Nephron (organoid): ENCODE measurements at regions not wholly inside any gene's neighbourhood (a gene's known extent, or its start where the extent isn't known, plus 50 kb on each side); places are given as distances from the start of the nearest gene placed in this dataset.

ENCODE experiments used
- H3K27ac Mint-ChIP-seq, 3 experiments: 2 replicates each; pipeline ENCODE4 v1.8.0; 2020; ENCODE audit warnings: mixed read lengths in 3 of 3, mild to moderate bottlenecking in 2 of 3, moderate library complexity in 1 of 3
- H3K27me3 Mint-ChIP-seq: 2 replicates; pipeline ENCODE4 v1.8.0; 2021; ENCODE audit warnings: low read depth, mild to moderate bottlenecking, moderate library complexity, mixed read lengths
- H3K36me3 Mint-ChIP-seq: 2 replicates; pipeline ENCODE4 v1.8.0; 2020; ENCODE audit warnings: low read depth, mixed read lengths
- H3K4me1 Mint-ChIP-seq: 2 replicates; pipeline ENCODE4 v1.8.0; 2020; ENCODE audit warnings: mixed read lengths
- H3K4me3 Mint-ChIP-seq, 3 experiments: 2 replicates each; pipeline ENCODE4 v1.8.0; 2020; ENCODE audit warnings: mild to moderate bottlenecking in 3 of 3, mixed read lengths in 3 of 3, moderate library complexity in 2 of 3
- H3K9me3 Mint-ChIP-seq: 2 replicates; pipeline ENCODE4 v1.8.0; 2020; ENCODE audit warnings: mixed read lengths
- TF ChIP-seq, protein P1 (sequence below), 3 experiments: fragments of 200-600 bp; sonication (generic); IDR thresholded peaks; one replicate each; pipeline ENCODE4 v1.5.0; 2021; ENCODE audit warnings: antibody characterized with exemption in 3 of 3; ENCODE audit not compliant: unreplicated experiment in 3 of 3

DNA sequence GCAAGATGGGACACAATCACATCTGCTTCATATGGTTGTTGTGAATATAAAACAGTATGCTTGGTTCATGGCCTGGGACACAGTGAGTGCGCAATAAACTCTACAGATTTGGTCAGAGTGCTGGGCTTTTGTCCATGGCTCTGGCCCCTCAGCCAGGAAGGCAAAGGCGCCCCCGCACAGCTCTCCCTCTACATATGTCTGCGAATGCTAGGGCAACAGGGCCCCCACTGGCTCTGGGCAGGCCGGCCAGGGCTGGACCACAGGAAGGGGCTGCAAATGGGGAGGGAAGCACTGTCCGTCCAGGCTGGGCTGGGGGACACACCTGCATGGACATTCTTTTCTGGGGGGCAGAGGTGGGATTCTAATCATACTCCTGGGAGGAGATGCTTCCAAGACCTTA is 151.8 kb upstream of the MLN start:
- Mint-ChIP-seq H3K4me1 (peaks cover 4% of the 10 kb centered on the region), H3K27me3 (peaks cover 5% of the 10 kb centered on the region), H3K36me3 (no peaks in the 10 kb centered on the region), H3K9me3 (no peaks in the 10 kb centered on the region), H3K4me3 (no peak overlapping the region), H3K27ac (no peak overlapping the region)
- TF ChIP-seq, protein P1, sequence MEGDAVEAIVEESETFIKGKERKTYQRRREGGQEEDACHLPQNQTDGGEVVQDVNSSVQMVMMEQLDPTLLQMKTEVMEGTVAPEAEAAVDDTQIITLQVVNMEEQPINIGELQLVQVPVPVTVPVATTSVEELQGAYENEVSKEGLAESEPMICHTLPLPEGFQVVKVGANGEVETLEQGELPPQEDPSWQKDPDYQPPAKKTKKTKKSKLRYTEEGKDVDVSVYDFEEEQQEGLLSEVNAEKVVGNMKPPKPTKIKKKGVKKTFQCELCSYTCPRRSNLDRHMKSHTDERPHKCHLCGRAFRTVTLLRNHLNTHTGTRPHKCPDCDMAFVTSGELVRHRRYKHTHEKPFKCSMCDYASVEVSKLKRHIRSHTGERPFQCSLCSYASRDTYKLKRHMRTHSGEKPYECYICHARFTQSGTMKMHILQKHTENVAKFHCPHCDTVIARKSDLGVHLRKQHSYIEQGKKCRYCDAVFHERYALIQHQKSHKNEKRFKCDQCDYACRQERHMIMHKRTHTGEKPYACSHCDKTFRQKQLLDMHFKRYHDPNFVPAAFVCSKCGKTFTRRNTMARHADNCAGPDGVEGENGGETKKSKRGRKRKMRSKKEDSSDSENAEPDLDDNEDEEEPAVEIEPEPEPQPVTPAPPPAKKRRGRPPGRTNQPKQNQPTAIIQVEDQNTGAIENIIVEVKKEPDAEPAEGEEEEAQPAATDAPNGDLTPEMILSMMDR (IDR thresholded peaks at IDR 0.05; ENCODE audit: unreplicated experiment in 3 of 3): no peak

DNA sequence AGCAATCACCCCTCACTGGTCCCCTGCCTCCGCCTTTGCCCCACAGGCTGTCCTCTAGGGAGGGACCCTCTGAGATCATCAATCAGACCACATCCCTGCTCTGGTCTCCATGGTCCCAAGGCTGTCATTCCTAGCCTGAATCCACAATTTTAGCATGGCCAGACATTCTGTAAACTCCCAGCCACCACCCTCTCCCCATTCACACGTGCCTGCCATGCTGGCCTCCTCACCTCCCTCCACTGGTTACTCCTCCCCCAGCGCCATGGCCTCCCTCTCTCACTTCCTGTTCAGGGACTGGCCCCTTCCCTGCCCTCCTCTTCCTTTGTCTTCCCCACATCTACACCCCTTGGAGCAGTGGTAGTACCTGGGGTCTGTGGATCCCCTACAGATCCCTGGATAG is 150.7 kb upstream of the MLN start:
- H3K4me1 Mint-ChIP-seq: peaks cover 4% of the 10 kb centered on the region
- TF ChIP-seq, protein P1 (IDR thresholded peaks at IDR 0.05; ENCODE audit: unreplicated experiment in 3 of 3): no peak
- no peak overlapping the region for H3K4me3 Mint-ChIP-seq
- no peaks in the 10 kb centered on the region for H3K36me3 Mint-ChIP-seq
- peaks cover 5% of the 10 kb centered on the region for H3K27me3 Mint-ChIP-seq
- no peaks in the 10 kb centered on the region for H3K9me3 Mint-ChIP-seq
- H3K27ac Mint-ChIP-seq: no peak overlapping the region

DNA sequence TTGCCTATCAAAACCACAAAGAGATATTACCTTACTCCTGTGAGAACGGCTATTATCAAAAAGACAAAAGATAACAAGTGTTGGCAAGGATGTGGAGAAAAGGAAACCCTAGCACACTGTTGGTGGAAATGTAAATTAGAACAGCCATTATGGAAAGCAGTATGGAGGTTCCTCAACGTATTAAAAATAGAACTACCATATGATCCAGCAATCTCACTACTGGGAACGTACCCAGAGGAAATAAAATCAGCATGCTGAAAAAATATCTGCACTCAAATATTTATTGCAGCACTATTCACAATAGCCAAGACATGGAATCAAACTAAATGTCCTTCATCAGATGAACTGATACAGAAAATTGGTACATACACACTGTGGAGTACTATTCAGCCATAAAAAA is 149.4 kb upstream of the MLN start:
- TF ChIP-seq, protein P1 (IDR thresholded peaks at IDR 0.05; ENCODE audit: unreplicated experiment in 3 of 3): no peak

DNA sequence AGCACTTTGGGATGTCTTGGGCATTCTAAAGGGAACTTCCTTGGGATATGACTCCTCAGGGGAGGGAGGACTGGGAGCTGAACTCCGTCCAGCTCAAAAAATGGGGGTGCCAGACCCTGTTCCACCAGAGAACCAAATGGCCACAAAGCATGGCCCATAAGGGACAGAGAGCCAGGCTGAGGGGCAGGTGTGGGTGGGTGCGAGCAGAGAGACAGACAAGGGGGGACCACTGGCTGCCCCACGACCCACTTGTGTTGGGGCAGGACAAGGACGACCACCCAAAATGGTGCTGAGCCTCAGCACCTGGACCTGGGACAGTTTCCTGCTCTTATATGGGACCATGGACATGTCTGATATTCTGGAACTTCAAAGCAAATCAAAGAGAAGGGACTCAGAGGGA is 148.2 kb upstream of the MLN start:
- Mint-ChIP-seq H3K27ac (no peak overlapping the region), H3K4me1 (peaks cover 8% of the 10 kb centered on the region), H3K36me3 (no peaks in the 10 kb centered on the region), H3K4me3 (no peak overlapping the region), H3K27me3 (peaks cover 5% of the 10 kb centered on the region), H3K9me3 (no peaks in the 10 kb centered on the region)
- TF ChIP-seq, protein P1 (IDR thresholded peaks at IDR 0.05; ENCODE audit: unreplicated experiment in 3 of 3): no peak

More for the DNA sequence above, 149.4 kb upstream of the MLN start:
- H3K27ac Mint-ChIP-seq: no peak overlapping the region
- peaks cover 5% of the 10 kb centered on the region for H3K27me3 Mint-ChIP-seq
- H3K4me1 Mint-ChIP-seq: no peaks in the 10 kb centered on the region
- H3K9me3 Mint-ChIP-seq: no peaks in the 10 kb centered on the region
- no peak overlapping the region for H3K4me3 Mint-ChIP-seq
- H3K36me3 Mint-ChIP-seq: no peaks in the 10 kb centered on the region

DNA sequence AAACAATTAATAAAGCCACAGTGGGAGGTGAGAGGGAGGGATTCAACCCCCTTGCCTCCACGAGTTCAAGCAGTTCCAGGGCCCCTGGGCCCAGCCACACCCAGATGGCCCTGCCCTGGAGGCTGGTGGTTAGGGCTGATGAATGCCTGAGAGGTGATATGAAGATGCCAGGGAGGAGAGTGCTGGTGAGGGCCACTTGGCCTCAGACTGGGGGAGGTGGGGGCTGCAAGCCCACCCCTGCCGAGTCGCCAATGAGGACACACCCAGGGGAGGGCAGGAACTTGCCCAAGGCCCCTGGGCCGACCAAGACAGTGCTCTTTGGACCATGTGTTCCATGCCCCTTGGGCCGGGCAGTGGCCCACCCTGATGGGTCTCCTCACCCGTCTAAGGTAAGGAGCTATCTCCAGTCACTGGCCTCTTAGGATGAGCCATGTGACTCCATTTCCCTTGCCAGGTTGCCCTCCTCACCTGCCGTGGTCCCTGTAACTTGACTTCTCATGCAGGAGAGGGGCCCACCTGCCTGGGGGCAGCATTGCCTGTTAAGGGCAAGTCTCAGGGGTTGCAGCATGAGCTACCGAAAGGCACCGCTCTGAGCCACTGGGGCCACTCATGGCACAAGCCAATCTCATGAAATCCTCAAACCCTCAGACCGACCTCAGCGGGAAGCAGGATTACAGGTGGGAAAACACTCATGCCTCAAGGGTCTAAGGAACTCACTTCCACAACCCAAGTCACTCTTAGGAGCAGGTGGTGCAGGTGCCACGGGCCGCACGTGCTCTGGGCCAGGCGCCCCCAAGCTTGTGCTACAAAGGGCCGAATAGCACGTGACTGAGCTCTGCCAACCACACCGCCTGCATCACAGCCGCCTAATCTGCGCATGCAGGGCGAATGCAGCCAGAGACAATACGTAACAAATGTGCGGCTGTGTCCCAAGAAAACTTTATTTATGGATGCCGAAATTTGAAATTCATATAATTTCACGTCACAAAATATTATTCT is 147.4 kb upstream of the MLN start:
- TF ChIP-seq, protein P1 (IDR thresholded peaks at IDR 0.05; ENCODE audit: unreplicated experiment in 3 of 3): no peak
- no peaks in the 10 kb centered on the region for H3K36me3 Mint-ChIP-seq
- no peak overlapping the region for H3K27ac Mint-ChIP-seq
- no peaks in the 10 kb centered on the region for H3K27me3 Mint-ChIP-seq
- no peaks in the 10 kb centered on the region for H3K9me3 Mint-ChIP-seq
- peaks cover 17% of the 10 kb centered on the region for H3K4me1 Mint-ChIP-seq
- H3K4me3 Mint-ChIP-seq: no peak overlapping the region
